SK-N-SH treated with all-trans-retinoic acid at 6 μM for 48 hours (cell line): ENCODE measurements at regions not wholly inside any gene's neighbourhood (a gene's known extent, or its start where the extent isn't known, plus 50 kb on each side); places are given as distances from the start of the nearest gene placed in this dataset.

ENCODE experiments used
- ATAC-seq: fragments of 200-7000 bp; cut with Tn5 transposase; 3 replicates; pipeline ENCODE4 v1.9.1; 2020; ENCODE audit warnings: mild to moderate bottlenecking, moderate library complexity
- BACH2 ChIP-seq: fragments of 250-450 bp; sonication (Bioruptor Pico); IDR thresholded peaks from 2 replicates; pipeline ENCODE4 v1.9.0; 2021; ENCODE audit warnings: mild to moderate bottlenecking, borderline replicate concordance
- CSDC2 ChIP-seq: fragments of 250-450 bp; sonication (Bioruptor Pico); IDR thresholded peaks from 2 replicates; pipeline ENCODE4 v1.5.0; 2020; ENCODE audit warnings: mild to moderate bottlenecking, moderate library complexity
- CSRNP3 ChIP-seq: fragments of 250-450 bp; sonication (Bioruptor Pico); IDR thresholded peaks from 2 replicates; pipeline ENCODE4 v1.5.1; 2021; ENCODE audit warnings: mild to moderate bottlenecking, moderate library complexity
- ESRRG ChIP-seq: fragments of 250-450 bp; sonication (Bioruptor Pico); IDR thresholded peaks from 2 replicates; pipeline ENCODE4 v1.6.1; 2021; ENCODE audit warnings: mild to moderate bottlenecking
- GLIS3 ChIP-seq: fragments of 250-450 bp; sonication (Bioruptor Pico); IDR thresholded peaks from 2 replicates; pipeline ENCODE4 v1.5.0; 2020; ENCODE audit warnings: mild to moderate bottlenecking, moderate library complexity
- OSR1 ChIP-seq: fragments of 250-450 bp; sonication (Bioruptor Pico); IDR thresholded peaks from 2 replicates; pipeline ENCODE4 v1.8.0; 2022; ENCODE audit warnings: moderate library complexity, mild to moderate bottlenecking, inconsistent platforms
- PATZ1 ChIP-seq: fragments of 250-450 bp; sonication (Bioruptor Pico); IDR thresholded peaks from 2 replicates; pipeline ENCODE4 v1.8.0; 2020; ENCODE audit warnings: mild to moderate bottlenecking, moderate library complexity, borderline replicate concordance
- POU6F1 ChIP-seq: fragments of 250-450 bp; sonication (Bioruptor Pico); IDR thresholded peaks from 2 replicates; pipeline ENCODE4 v1.8.0; 2021; ENCODE audit warnings: low read depth, mild to moderate bottlenecking, moderate library complexity, borderline replicate concordance
- PPARA ChIP-seq: fragments of 250-450 bp; sonication (Bioruptor Pico); IDR thresholded peaks from 2 replicates; pipeline ENCODE4 v1.5.0; 2020; ENCODE audit warnings: mild to moderate bottlenecking, borderline replicate concordance
- RARB ChIP-seq: fragments of 250-450 bp; sonication (Bioruptor Pico); IDR thresholded peaks from 2 replicates; pipeline ENCODE4 v1.8.0; 2021; ENCODE audit warnings: mild to moderate bottlenecking, moderate library complexity
- TCF4 ChIP-seq: fragments of 250-450 bp; sonication (Bioruptor Pico); IDR thresholded peaks from 2 replicates; pipeline ENCODE4 v1.8.0; 2021; ENCODE audit warnings: mild to moderate bottlenecking, moderate library complexity, borderline replicate concordance
- TOX ChIP-seq: fragments of 250-450 bp; sonication (Bioruptor Pico); IDR thresholded peaks from 2 replicates; pipeline ENCODE4 v1.8.0; 2021; ENCODE audit warnings: mild to moderate bottlenecking, moderate library complexity, borderline replicate concordance
- TSHZ2 ChIP-seq: fragments of 250-450 bp; sonication (Bioruptor Pico); IDR thresholded peaks from 2 replicates; pipeline ENCODE4 v1.5.0; 2020; ENCODE audit warnings: mild to moderate bottlenecking, moderate library complexity
- ZC3H10 ChIP-seq: fragments of 250-450 bp; sonication (Bioruptor Pico); IDR thresholded peaks from 2 replicates; pipeline ENCODE4 v1.5.1; 2021; ENCODE audit warnings: mild to moderate bottlenecking, moderate library complexity
- ZFP3 ChIP-seq: fragments of 250-450 bp; sonication (Bioruptor Pico); IDR thresholded peaks from 2 replicates; pipeline ENCODE4 v1.5.0; 2020; ENCODE audit warnings: mild to moderate bottlenecking, moderate library complexity
- ZFP30 ChIP-seq: fragments of 450-650 bp; formaldehyde crosslinking; IDR thresholded peaks from 2 replicates; pipeline ENCODE4 v1.5.0; 2022; ENCODE audit warnings: mild to moderate bottlenecking, moderate library complexity
- ZNF565 ChIP-seq: fragments of 450-650 bp; formaldehyde crosslinking; conservative IDR thresholded peaks from 2 replicates; pipeline ENCODE4 v1.5.0; 2020; ENCODE audit warnings: low read depth, mild to moderate bottlenecking, moderate library complexity
- ZNF70 ChIP-seq: fragments of 450-650 bp; formaldehyde crosslinking; IDR thresholded peaks from 2 replicates; pipeline ENCODE4 v1.5.0; 2020; ENCODE audit warnings: mild to moderate bottlenecking, moderate library complexity
- ZNF8 ChIP-seq: fragments of 450-650 bp; formaldehyde crosslinking; IDR thresholded peaks from 2 replicates; pipeline ENCODE4 v1.5.0; 2020; ENCODE audit warnings: mild to moderate bottlenecking, moderate library complexity

GRCh38 chr20:18916886-18917750 is 103.5 kb downstream of the SCP2D1 start:
- ATAC-seq: no peak
- TF ChIP-seq TCF4 (CRISPR knock-in tag) (no peak), GLIS3 (CRISPR knock-in tag) (no peak), PATZ1 (CRISPR knock-in tag) (no peak), ZNF70 (CRISPR knock-in tag) (no peak)

- ATAC-seq: no peak
- no peak for TF ChIP-seq TCF4 (CRISPR knock-in tag)
- no peak for TF ChIP-seq BACH2
- TF ChIP-seq CSDC2 (CRISPR knock-in tag): no peak
- TF ChIP-seq ZNF70 (CRISPR knock-in tag): no peak
- no peak for TF ChIP-seq OSR1 (CRISPR knock-in tag)
- TF ChIP-seq TOX: no peak
- no peak for TF ChIP-seq CSRNP3 (CRISPR knock-in tag)
- no peak for TF ChIP-seq ZC3H10 (CRISPR knock-in tag)
- TF ChIP-seq ESRRG (CRISPR knock-in tag): no peak
Measured at GRCh38 chr20:18919996-18920395, 106.4 kb downstream of the SCP2D1 start.

- no peak for ATAC-seq
- TF ChIP-seq RARB (CRISPR knock-in tag) (no peak), BACH2 (no peak), ZC3H10 (CRISPR knock-in tag) (no peak), CSDC2 (CRISPR knock-in tag) (no peak), ZNF565 (CRISPR knock-in tag) (no peak), ZFP3 (CRISPR knock-in tag) (no peak), PPARA (CRISPR knock-in tag) (no peak), GLIS3 (CRISPR knock-in tag) (no peak), POU6F1 (no peak)
Measured at GRCh38 chr20:18921291-18921690, 107.7 kb downstream of the SCP2D1 start.

- no peak for ATAC-seq
- no peak for TF ChIP-seq BACH2
- no peak for TF ChIP-seq POU6F1
- no peak for TF ChIP-seq TSHZ2 (CRISPR knock-in tag)
- TF ChIP-seq RARB (CRISPR knock-in tag): no peak
- no peak for TF ChIP-seq ZFP30 (CRISPR knock-in tag)
- no peak for TF ChIP-seq ZNF8
- TF ChIP-seq PATZ1 (CRISPR knock-in tag): no peak
- TF ChIP-seq, all 23 proteins: peak for 0
Measured at GRCh38 chr20:18922251-18922650, 108.7 kb downstream of the SCP2D1 start.
